ENCODE measurements at regions not wholly inside any gene's neighbourhood (a gene's known extent, or its start where the extent isn't known, plus 50 kb on each side); places are given as distances from the start of the nearest gene placed in this dataset.

GRCh38 chrX:39582091-39582490 is 515.7 kb downstream of the BCOR start:
- in situ Hi-C loops (cut with HindIII; ENCODE audit: low sequenced_read_pairs), result no loop called here
- TF ChIP-seq, protein P1, sequence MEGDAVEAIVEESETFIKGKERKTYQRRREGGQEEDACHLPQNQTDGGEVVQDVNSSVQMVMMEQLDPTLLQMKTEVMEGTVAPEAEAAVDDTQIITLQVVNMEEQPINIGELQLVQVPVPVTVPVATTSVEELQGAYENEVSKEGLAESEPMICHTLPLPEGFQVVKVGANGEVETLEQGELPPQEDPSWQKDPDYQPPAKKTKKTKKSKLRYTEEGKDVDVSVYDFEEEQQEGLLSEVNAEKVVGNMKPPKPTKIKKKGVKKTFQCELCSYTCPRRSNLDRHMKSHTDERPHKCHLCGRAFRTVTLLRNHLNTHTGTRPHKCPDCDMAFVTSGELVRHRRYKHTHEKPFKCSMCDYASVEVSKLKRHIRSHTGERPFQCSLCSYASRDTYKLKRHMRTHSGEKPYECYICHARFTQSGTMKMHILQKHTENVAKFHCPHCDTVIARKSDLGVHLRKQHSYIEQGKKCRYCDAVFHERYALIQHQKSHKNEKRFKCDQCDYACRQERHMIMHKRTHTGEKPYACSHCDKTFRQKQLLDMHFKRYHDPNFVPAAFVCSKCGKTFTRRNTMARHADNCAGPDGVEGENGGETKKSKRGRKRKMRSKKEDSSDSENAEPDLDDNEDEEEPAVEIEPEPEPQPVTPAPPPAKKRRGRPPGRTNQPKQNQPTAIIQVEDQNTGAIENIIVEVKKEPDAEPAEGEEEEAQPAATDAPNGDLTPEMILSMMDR (IDR thresholded peaks at IDR 0.05; ENCODE audit: low read depth, low read length, missing control alignments), result no peak
- no peak overlapping the region for H3K4me3 ChIP-seq (ENCODE audit: low read depth, low read length)
- DNase-seq (ENCODE audit: low read depth), result no peak

DNA sequence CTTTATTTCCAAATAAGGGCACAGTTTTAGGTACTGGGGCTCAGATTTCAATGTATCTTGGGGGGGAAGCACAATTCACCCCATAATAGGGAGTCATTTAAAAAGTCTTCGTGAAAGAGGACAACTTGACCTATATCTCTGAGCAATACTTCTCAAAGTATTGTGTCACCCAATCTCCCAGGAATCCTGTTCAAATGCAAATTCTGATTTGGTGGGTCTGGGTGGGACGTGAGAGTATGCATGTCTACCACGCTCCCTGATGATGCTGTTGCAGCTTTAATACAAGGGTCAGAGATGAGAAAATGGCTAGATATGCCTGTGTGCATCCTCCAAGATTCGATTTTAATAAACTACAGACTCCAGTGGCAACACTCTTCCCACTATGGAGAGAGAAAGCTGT is 514.8 kb downstream of the BCOR start:
- no peak for DNase-seq (ENCODE audit: low read depth)
- in situ Hi-C loops (cut with HindIII; ENCODE audit: low sequenced_read_pairs), result no loop called here
- TF ChIP-seq, protein P1 (IDR thresholded peaks at IDR 0.05; ENCODE audit: low read depth, low read length, missing control alignments), result no peak
- H3K4me3 ChIP-seq (ENCODE audit: low read depth, low read length), result no peak overlapping the region

GRCh38 chrX:39585808-39586207 is 511.9 kb downstream of the BCOR start:
- TF ChIP-seq, protein P1 (IDR thresholded peaks at IDR 0.05; ENCODE audit: low read depth, low read length, missing control alignments), result no peak
- no peak overlapping the region for H3K4me3 ChIP-seq (ENCODE audit: low read depth, low read length)
- no peak for DNase-seq (ENCODE audit: low read depth)
- in situ Hi-C loops (cut with HindIII; ENCODE audit: low sequenced_read_pairs), result no loop called here

DNA sequence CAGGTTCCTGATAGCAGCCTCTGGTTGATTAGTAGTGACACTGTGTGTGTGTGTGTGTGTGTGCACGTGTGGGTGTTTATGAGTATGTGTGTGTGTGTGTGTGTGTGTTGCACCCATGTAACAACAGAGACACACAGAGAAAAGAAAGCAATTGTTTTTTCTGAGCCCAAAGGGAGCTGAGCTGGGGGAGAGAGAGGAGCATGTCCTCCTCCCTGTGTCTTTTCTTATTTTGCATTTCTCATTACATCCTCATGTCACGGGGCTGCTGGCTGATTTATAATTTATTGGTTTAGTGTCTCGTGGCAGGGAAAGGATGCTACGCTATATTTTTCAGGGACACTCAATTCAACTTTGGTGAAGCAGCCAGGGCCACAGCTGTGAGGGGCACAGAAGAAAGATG is 511.4 kb downstream of the BCOR start:
- no peak for DNase-seq (ENCODE audit: low read depth)
- no peak overlapping the region for H3K4me3 ChIP-seq (ENCODE audit: low read depth, low read length)
- in situ Hi-C loops (cut with HindIII; ENCODE audit: low sequenced_read_pairs), result no loop called here
- TF ChIP-seq, protein P1 (IDR thresholded peaks at IDR 0.05; ENCODE audit: low read depth, low read length, missing control alignments), result no peak

DNA sequence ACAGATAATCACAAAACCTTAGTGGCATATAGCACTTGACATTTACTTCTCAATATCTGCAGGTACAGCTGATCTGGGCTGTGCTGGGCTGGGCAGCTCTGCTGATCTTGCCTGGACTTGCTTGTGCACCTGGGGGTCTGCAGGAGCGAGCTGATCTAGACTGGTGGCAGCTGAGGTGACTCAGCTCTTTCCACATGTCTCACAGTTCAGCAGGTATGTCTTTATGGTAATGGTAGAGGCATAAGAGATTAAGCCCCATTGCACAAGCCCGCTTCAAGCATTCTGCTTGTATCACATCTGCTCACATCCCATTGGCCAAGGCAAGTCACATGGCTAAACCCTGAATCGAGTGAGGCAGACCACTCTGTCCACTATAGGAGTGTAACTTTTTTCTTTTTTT is 506.7 kb downstream of the BCOR start:
- DNase-seq (ENCODE audit: low read depth), result no peak
- in situ Hi-C loops (cut with HindIII; ENCODE audit: low sequenced_read_pairs), result no loop called here
- TF ChIP-seq, protein P1 (IDR thresholded peaks at IDR 0.05; ENCODE audit: low read depth, low read length, missing control alignments), result no peak
- H3K4me3 ChIP-seq (ENCODE audit: low read depth, low read length), result no peak overlapping the region

- H3K4me3 ChIP-seq (ENCODE audit: low read depth, low read length), result no peak overlapping the region
- TF ChIP-seq, protein P1 (IDR thresholded peaks at IDR 0.05; ENCODE audit: low read depth, low read length, missing control alignments), result no peak
- no peak for DNase-seq (ENCODE audit: low read depth)
- in situ Hi-C loops (cut with HindIII; ENCODE audit: low sequenced_read_pairs), result no loop called here
Measured at GRCh38 chrX:39592776-39593175, 505.0 kb downstream of the BCOR start.

DNA sequence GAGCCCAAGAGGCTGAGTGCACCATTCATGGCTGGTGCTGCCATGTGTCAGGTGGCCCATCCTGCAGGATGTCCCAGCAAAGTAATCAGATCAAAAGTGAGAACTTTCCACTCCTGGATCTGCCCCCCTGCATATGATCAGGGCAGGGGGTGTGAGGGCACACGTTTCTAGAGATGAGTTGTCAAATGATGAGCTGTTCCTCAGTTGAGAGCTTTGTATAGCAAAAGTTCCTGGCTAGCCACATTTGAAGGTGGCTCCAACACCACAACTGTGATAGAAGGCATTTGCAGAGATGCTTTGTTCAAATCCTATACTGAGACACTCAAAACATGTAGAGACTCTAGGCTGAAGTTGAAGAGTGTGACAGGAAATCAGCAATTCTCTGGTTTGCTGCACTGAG is 501.8 kb downstream of the BCOR start:
- no peak overlapping the region for H3K4me3 ChIP-seq (ENCODE audit: low read depth, low read length)
- TF ChIP-seq, protein P1 (IDR thresholded peaks at IDR 0.05; ENCODE audit: low read depth, low read length, missing control alignments), result no peak
- DNase-seq (ENCODE audit: low read depth), result no peak
- in situ Hi-C loops (cut with HindIII; ENCODE audit: low sequenced_read_pairs), result no loop called here
